ENCODE measurements at regions not wholly inside any gene's neighbourhood (a gene's known extent, or its start where the extent isn't known, plus 50 kb on each side); places are given as distances from the start of the nearest gene placed in this dataset.

DNA sequence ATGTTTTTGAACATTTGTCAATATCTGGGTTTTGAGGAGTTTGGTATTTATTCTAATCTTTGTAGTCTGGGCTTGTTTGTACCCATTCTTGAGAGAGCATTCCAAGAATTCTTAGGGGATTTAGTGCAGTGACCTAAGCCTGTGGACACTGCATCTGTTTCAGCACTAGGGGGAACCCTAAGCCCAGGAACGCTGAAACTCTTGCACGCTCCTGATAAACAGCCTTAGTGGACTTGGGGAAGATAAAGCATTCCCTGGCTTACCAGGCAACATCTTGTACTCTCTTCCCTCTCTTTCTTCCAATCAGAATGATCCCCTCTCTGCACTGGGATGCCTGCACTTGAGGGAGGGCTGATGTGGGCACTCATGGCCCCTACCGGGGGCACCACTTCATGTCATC, 654.9 kb upstream of the HTR2C start:
- H3K4me1 ChIP-seq (ENCODE audit: insufficient read depth, low read length) = no peaks in the 10 kb centered on the region
- peak; percentile 94 for ATAC-seq
- H3K4me3 ChIP-seq (replicated peaks in 1 of 3; ENCODE audit: insufficient read depth in 1 of 3, low read depth in 2 of 3, low read length in 3 of 3) = no peak overlapping the region
- no peaks in the 10 kb centered on the region for H3K36me3 ChIP-seq (replicated peaks in 1 of 2; ENCODE audit: control insufficient read depth in 1 of 2, insufficient read depth in 2 of 2, low read length in 2 of 2)
- H4K20me1 ChIP-seq (ENCODE audit: insufficient read depth, low read length) = no peaks in the 10 kb centered on the region
- H3K4me2 ChIP-seq (ENCODE audit: low read depth, low read length) = no peak overlapping the region
- intact Hi-C loops (cut with micrococcal nuclease; ENCODE audit: unreplicated experiment) = no loop called here
- peak; percentile 71 for FAIRE-seq
- peak; percentile 76 for TF ChIP-seq CTCF (CRISPR knock-in tag; IDR thresholded peaks at IDR 0.05)
- 0 out of 2 replicates have a peak, but pooled peaks have one; percentile 32 for TF ChIP-seq ZNF629 (CRISPR knock-in tag; conservative IDR thresholded peaks at IDR 0.05)
- TF ChIP-seq IKZF4 (CRISPR knock-in tag; IDR thresholded peaks at IDR 0.05; ENCODE audit: borderline replicate concordance, low read depth, not compliant biosample characterization) = no peak
- TF ChIP-seq ELF4 (CRISPR knock-in tag; IDR thresholded peaks at IDR 0.05; ENCODE audit: borderline replicate concordance) = no peak
- TF ChIP-seq TEAD3 (CRISPR knock-in tag; optimal IDR thresholded peaks at IDR 0.05; ENCODE audit: borderline replicate concordance) = peak; percentile 75
- TF ChIP-seq SMC3 (IDR thresholded peaks at IDR 0.05; ENCODE audit: low read length) = peak; percentile 66; the same call in 1 of the 2 replicates
- peak; percentile 68 for TF ChIP-seq STAG1 (CRISPR knock-in tag; IDR thresholded peaks at IDR 0.05)
- TF ChIP-seq RAD21 (CRISPR knock-in tag; IDR thresholded peaks at IDR 0.05) = peak; percentile 45
- TF ChIP-seq PITX1 (CRISPR knock-in tag; IDR thresholded peaks at IDR 0.05) = peak; percentile 69
- no peak for TF ChIP-seq ZNF672 (CRISPR knock-in tag; IDR thresholded peaks at IDR 0.05)
- in situ Hi-C loops (cut with HindIII; ENCODE audit: extremely low pct_ligation_motif_present, low pct_unique_long_range_greater_than_20kb) = no loop called here
- BruUV-seq (replicated peaks) = no TSS peak
- H2AFZ ChIP-seq (ENCODE audit: low read length) = no peak overlapping the region
- no peaks in the 10 kb centered on the region for H3K27me3 ChIP-seq (ENCODE audit: control insufficient read depth in 1 of 2, insufficient read depth in 2 of 2, low read length in 2 of 2)
- WGBS (ENCODE audit: low lambda C conversion rate) = no CpG with 5 or more reads among the region's 3 CpGs
- ChIA-PET CTCF (ENCODE audit: low intra/inter-chr PET ratio, low total read pairs) (no interaction called here), POLR2A (no interaction called here)
- H3K9me3 ChIP-seq (ENCODE audit: low read length) = no peaks in the 10 kb centered on the region
- no peak overlapping the region for H3K27ac ChIP-seq (ENCODE audit: extremely low read length, insufficient read depth, low read length)
- H3K9ac ChIP-seq (ENCODE audit: insufficient read depth, low read depth, low read length) = no peak overlapping the region
- no peaks in the 10 kb centered on the region for H3K79me2 ChIP-seq (ENCODE audit: insufficient read depth, low read length)
- DNase-seq (ENCODE audit: low spot score) = peak; percentile 36
